Type B pancreatic cell (in vitro differentiated cells): ENCODE measurements at regions not wholly inside any gene's neighbourhood (a gene's known extent, or its start where the extent isn't known, plus 50 kb on each side); places are given as distances from the start of the nearest gene placed in this dataset.

Source experiments
- DNase-seq: peaks from one replicate; pipeline ENCODE4 v3.0.0; 2021; ENCODE audit warnings: mixed read lengths; ENCODE audit not compliant: unreplicated experiment; ENCODE audit errors: extremely low spot score
- H3K27ac Mint-ChIP-seq: 2 replicates; pipeline ENCODE4 v1.8.0; 2021; ENCODE audit warnings: mild to moderate bottlenecking, mixed read lengths
- H3K27me3 Mint-ChIP-seq: 2 replicates; pipeline ENCODE4 v1.8.0; 2021; ENCODE audit warnings: mixed read lengths
- H3K36me3 Mint-ChIP-seq: 2 replicates; pipeline ENCODE4 v1.8.0; 2021; ENCODE audit warnings: mixed read lengths
- H3K4me1 Mint-ChIP-seq: one replicate; pipeline ENCODE4 v1.8.0; 2021; ENCODE audit warnings: mixed read lengths; ENCODE audit not compliant: unreplicated experiment
- H3K4me3 Mint-ChIP-seq: 2 replicates; pipeline ENCODE4 v1.8.0; 2021; ENCODE audit warnings: mild to moderate bottlenecking, mixed read lengths
- H3K9me3 Mint-ChIP-seq: 2 replicates; pipeline ENCODE4 v1.8.0; 2021; ENCODE audit warnings: mixed read lengths
- TF ChIP-seq, protein P1 (sequence below): fragments of 200-600 bp; sonication (generic); conservative IDR thresholded peaks from 2 replicates; pipeline ENCODE4 v1.5.0; 2021; ENCODE audit warnings: antibody characterized with exemption, mild to moderate bottlenecking

DNA sequence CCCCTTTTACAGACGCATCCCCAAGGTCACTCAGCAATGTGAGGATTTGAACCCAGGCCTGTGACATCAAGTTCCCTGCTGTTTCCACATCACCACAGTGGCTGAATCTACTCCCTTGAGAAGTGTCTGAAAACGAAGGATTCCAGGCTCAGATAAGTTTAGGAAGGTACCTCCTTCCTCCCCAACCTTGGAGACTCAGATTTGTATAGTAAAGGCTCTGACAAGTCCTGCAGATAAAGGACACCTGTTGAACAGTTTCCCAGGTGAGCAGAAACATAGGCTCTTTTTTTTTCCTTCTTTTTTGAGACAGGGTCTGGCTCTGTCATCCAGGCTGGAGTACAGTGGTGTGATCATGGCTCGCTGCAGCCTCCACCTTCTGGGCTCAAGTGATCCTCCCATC lies 56.4 kb upstream of the PTPRS start:
- Mint-ChIP-seq H3K9me3 (no peaks in the 10 kb centered on the region), H3K4me1 (peaks cover 19% of the 10 kb centered on the region), H3K27me3 (peaks cover 63% of the 10 kb centered on the region), H3K4me3 (no peak overlapping the region), H3K36me3 (no peaks in the 10 kb centered on the region), H3K27ac (no peak overlapping the region)
- TF ChIP-seq, protein P1, sequence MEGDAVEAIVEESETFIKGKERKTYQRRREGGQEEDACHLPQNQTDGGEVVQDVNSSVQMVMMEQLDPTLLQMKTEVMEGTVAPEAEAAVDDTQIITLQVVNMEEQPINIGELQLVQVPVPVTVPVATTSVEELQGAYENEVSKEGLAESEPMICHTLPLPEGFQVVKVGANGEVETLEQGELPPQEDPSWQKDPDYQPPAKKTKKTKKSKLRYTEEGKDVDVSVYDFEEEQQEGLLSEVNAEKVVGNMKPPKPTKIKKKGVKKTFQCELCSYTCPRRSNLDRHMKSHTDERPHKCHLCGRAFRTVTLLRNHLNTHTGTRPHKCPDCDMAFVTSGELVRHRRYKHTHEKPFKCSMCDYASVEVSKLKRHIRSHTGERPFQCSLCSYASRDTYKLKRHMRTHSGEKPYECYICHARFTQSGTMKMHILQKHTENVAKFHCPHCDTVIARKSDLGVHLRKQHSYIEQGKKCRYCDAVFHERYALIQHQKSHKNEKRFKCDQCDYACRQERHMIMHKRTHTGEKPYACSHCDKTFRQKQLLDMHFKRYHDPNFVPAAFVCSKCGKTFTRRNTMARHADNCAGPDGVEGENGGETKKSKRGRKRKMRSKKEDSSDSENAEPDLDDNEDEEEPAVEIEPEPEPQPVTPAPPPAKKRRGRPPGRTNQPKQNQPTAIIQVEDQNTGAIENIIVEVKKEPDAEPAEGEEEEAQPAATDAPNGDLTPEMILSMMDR, result no peak
- no peak for DNase-seq

DNA sequence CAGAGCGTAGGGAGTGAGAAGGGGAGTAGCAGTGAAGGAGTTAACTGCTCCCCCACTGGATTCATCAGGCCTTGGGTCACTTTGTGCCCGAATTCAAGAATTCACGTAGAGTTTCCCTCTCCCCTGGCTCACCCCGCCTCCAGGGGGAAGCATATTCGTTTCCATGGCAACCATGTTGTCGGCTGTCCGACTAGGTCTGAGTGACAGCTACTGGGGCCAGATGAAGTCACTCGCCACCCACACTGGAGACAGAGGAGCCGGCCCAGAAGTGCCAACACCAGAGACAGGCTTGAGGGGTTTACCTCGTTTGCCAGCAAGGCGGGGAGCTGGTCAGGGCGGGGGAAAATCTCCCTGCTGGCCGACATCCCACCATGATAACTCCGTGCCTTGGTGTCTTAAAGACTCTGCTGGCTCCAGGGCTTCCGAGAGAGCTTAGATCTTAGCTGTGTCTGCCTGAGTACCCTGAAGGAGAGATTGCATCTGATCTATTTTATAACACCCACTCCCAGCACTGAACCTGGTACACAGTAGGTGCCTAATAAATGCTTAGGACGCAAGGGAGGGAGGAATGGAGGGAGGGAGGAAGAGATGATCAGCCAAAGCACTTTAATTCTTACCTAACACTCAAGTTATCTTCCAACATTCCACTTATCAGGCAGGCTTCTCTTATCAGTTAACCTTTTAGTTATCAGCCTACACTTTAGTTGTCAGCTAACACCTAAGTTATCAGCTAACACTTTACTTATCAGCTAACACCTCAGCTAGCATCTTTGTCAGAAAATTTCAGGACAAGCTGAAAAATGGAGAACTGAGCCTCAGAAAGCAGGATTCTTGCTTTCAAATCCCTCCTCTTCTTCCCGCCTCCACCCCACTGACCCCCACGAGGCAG lies 57.2 kb upstream of the ZNRF4 start:
- no peak overlapping the region for H3K4me3 Mint-ChIP-seq

DNA sequence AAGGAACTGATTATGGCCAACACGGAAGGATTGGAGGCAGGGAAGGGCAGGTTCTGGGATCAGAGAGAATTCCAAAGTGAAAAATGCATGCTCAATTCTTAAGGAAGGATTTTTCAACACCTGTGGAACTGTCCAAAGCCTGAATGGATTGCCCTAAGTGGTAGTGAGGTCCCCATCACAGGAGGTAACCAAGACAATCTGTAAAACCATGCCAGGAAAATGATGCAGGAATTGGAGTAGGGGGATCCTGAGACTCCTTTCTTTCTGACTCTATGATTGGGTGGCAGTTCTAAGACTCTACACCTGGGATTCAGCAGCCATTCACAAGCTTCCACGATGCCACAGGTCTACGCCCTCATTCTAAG lies 56.5 kb upstream of the ZNRF4 start:
- no peak for DNase-seq
- peaks cover 51% of the 10 kb centered on the region for H3K27me3 Mint-ChIP-seq
- H3K9me3 Mint-ChIP-seq, result no peaks in the 10 kb centered on the region
- H3K4me1 Mint-ChIP-seq, result peaks cover 19% of the 10 kb centered on the region
- TF ChIP-seq, protein P1, result no peak
- H3K36me3 Mint-ChIP-seq, result no peaks in the 10 kb centered on the region
- H3K27ac Mint-ChIP-seq, result no peak overlapping the region
- no peak overlapping the region for H3K4me3 Mint-ChIP-seq

More for the DNA sequence above, 57.2 kb upstream of the ZNRF4 start:
- H3K4me1 Mint-ChIP-seq, result peaks cover 19% of the 10 kb centered on the region
- no peak for DNase-seq
- no peaks in the 10 kb centered on the region for H3K9me3 Mint-ChIP-seq
- TF ChIP-seq, protein P1, result peak; percentile 47
- H3K36me3 Mint-ChIP-seq, result no peaks in the 10 kb centered on the region
- no peak overlapping the region for H3K27ac Mint-ChIP-seq
- peaks cover 57% of the 10 kb centered on the region for H3K27me3 Mint-ChIP-seq

DNA sequence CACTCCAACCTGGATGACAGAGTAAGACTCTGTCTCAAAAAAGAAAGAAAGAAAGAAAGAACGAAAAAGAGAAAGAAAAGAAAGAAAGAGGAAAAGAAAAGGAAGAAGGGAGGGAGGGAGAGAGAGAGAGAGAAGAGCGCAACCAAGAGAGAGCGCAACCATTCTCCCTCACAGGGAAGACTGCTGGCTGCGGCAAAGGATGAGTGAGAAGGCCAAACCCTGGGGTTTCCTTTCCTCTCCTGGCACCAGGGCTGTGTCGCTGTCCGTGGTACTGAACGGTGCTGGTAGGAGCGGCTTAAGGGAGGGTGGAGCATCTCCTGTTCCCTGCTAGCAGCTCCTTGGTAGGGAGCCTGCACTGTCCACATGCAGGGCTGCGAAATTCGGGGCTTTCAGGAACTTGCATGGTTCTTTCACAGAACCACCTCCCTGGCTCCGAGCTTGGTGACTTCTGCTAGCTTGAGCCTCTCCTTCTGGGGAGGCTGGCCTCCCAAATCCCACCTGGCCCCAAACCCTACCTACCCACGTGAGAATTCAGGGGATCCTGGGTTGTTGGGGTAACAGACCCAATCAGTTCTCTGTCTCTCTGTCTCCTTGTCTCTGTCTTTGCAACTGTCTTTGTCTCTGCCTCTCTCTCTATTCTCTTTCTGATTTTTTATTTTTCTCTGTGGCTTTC lies 51.1 kb upstream of the ZNRF4 start:
- Mint-ChIP-seq H3K27me3 (peaks cover 36% of the 10 kb centered on the region), H3K9me3 (peaks cover 5% of the 10 kb centered on the region), H3K4me3 (no peak overlapping the region), H3K4me1 (no peaks in the 10 kb centered on the region), H3K36me3 (no peaks in the 10 kb centered on the region), H3K27ac (no peak overlapping the region)
- DNase-seq, result peak; percentile 93
- TF ChIP-seq, protein P1, result no peak
